Colonic mucosa (tissue), 4 donors: ENCODE measurements at regions not wholly inside any gene's neighbourhood (a gene's known extent, or its start where the extent isn't known, plus 50 kb on each side); places are given as distances from the start of the nearest gene placed in this dataset.
"Not testable (repeated sequence)": the region's sequence is repeated elsewhere in the genome, so short reads cannot be mapped to it uniquely, and the experiment has no call there.

Experiments used
- DNase-seq: peaks from one replicate; pipeline ENCODE4 v3.0.0-alpha.2; 2020
- H3K27ac ChIP-seq: fragments of 200-600 bp; one replicate; pipeline ENCODE4 v1.8.0; 2021
- H3K27me3 ChIP-seq: fragments of 200-600 bp; one replicate; pipeline ENCODE4 v1.8.0; 2021
- H3K36me3 ChIP-seq: fragments of 200-600 bp; one replicate; pipeline ENCODE4 v1.8.0; 2021
- H3K4me1 ChIP-seq: fragments of 200-600 bp; one replicate; pipeline ENCODE4 v1.8.0; 2021; ENCODE audit warnings: mild to moderate bottlenecking
- H3K4me3 ChIP-seq: fragments of 200-600 bp; one replicate; pipeline ENCODE4 v1.8.0; 2021
- H3K9ac ChIP-seq, 2 donors: one replicate each; pipeline ENCODE4 v1.7.0; 2013; ENCODE audit warnings: control low read depth in 2 of 2, low read depth in 2 of 2, low read length in 2 of 2
- H3K9me3 ChIP-seq: fragments of 200-600 bp; one replicate; pipeline ENCODE4 v1.8.0; 2021
- CTCF ChIP-seq: fragments of 200-600 bp; IDR thresholded peaks from one replicate; pipeline ENCODE4 v1.8.0; 2022; ENCODE audit warnings: antibody characterized with exemption, mild to moderate bottlenecking
- intact Hi-C: fragments of 100-400 bp; cut with DNase I; formaldehyde crosslinking; loops from one replicate; pipeline ENCODE4 v1.14.1; 2022
- donor health status: healthy.
- donor health status: DM: no; HTN: no; CAD: no.
- donor health status: DM: no; HTN: no; CAD: no.

GRCh38 chr21:35273333-35273732, 224.2 kb upstream of the RUNX1 start:
- no peaks in the 10 kb centered on the region for H3K27me3 ChIP-seq
- H3K9me3 ChIP-seq, result no peaks in the 10 kb centered on the region
- no peaks in the 10 kb centered on the region for H3K36me3 ChIP-seq
- TF ChIP-seq CTCF, result no peak
- H3K4me1 ChIP-seq, result no peaks in the 10 kb centered on the region
- DNase-seq, result peak; percentile 77
- peak overlapping the region; percentile 4 for H3K27ac ChIP-seq
- H3K9ac ChIP-seq, result no peak overlapping the region
- intact Hi-C loops, result no loop called here
- no peak overlapping the region for H3K4me3 ChIP-seq

- H3K4me1 ChIP-seq, H3K27ac ChIP-seq, H3K36me3 ChIP-seq, H3K9ac ChIP-seq, H3K27me3 ChIP-seq, H3K4me3 ChIP-seq, H3K9me3 ChIP-seq, DNase-seq, intact Hi-C loops: not testable (repeated sequence)
These were observed 222.4 kb upstream of the RUNX1 start for GRCh38 chr21:35271344-35272118.

GRCh38 chr21:35268817-35269216, 219.7 kb upstream of the RUNX1 start:
- Histone ChIP-seq H3K4me1 (no peaks in the 10 kb centered on the region), H3K27ac (no peak overlapping the region)
- TF ChIP-seq CTCF, result no peak

GRCh38 chr21:35268261-35268660, 219.2 kb upstream of the RUNX1 start:
- intact Hi-C loops, result no loop called here
- Histone ChIP-seq H3K27me3 (no peaks in the 10 kb centered on the region), H3K4me3 (no peak overlapping the region), H3K36me3 (no peaks in the 10 kb centered on the region), H3K27ac (no peak overlapping the region), H3K9me3 (no peaks in the 10 kb centered on the region), H3K9ac (no peak overlapping the region), H3K4me1 (no peaks in the 10 kb centered on the region)
- no peak for TF ChIP-seq CTCF
- DNase-seq, result no peak

More at GRCh38 chr21:35268817-35269216, 219.7 kb upstream of the RUNX1 start:
- no peak overlapping the region for H3K9ac ChIP-seq
- intact Hi-C loops, result no loop called here
- H3K36me3 ChIP-seq, result no peaks in the 10 kb centered on the region
- H3K4me3 ChIP-seq, result no peak overlapping the region
- DNase-seq, result no peak
- H3K9me3 ChIP-seq, result no peaks in the 10 kb centered on the region
- H3K27me3 ChIP-seq, result no peaks in the 10 kb centered on the region

GRCh38 chr21:35266546-35266945, 217.4 kb upstream of the RUNX1 start:
- no peaks in the 10 kb centered on the region for H3K27me3 ChIP-seq
- no peak for DNase-seq
- no peak overlapping the region for H3K4me3 ChIP-seq
- H3K9me3 ChIP-seq, result no peaks in the 10 kb centered on the region
- no peak overlapping the region for H3K27ac ChIP-seq
- intact Hi-C loops, result no loop called here
- H3K9ac ChIP-seq, result no peak overlapping the region
- H3K4me1 ChIP-seq, result no peaks in the 10 kb centered on the region
- H3K36me3 ChIP-seq, result no peaks in the 10 kb centered on the region
- no peak for TF ChIP-seq CTCF

GRCh38 chr21:35265170-35265877, 216.2 kb upstream of the RUNX1 start:
- Histone ChIP-seq H3K9me3 (no peaks in the 10 kb centered on the region), H3K4me1 (no peaks in the 10 kb centered on the region), H3K27ac (no peak overlapping the region), H3K27me3 (no peaks in the 10 kb centered on the region), H3K9ac (no peak overlapping the region), H3K36me3 (no peaks in the 10 kb centered on the region), H3K4me3 (no peak overlapping the region)
- intact Hi-C loops, result no loop called here
- no peak for TF ChIP-seq CTCF
- no peak for DNase-seq
